ENCODE measurements at regions not wholly inside any gene's neighbourhood (a gene's known extent, or its start where the extent isn't known, plus 50 kb on each side); places are given as distances from the start of the nearest gene placed in this dataset.
A peak's percentile ranks its signal among the peaks of the same experiment; 100 is the strongest.
"Not testable (repeated sequence)": the region's sequence is repeated elsewhere in the genome, so short reads cannot be mapped to it uniquely, and the experiment has no call there.

DNA sequence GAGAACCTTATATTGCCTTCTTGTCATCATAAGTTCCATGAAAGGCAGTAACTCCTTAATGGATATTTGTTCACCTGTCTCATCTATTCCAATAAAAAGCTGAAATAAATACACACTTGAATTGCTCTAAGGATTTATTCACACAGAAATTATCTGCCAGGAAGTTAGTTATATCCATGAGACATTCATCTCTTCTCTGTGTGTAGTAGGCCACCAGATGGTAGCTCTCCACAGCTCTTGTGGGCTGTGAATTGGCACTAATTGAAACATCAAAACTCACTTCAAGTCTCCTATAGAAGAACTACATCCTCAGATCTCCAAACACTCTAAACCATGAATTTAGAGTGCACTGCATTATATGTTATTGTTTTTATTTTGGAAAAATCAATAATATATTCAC is 189.6 kb downstream of the DSC3 start:
- no peak overlapping the region for H3K4me3 ChIP-seq (ENCODE audit: low read length)
- no peak for DNase-seq (ENCODE audit: low read depth)
- TF ChIP-seq, protein P1, sequence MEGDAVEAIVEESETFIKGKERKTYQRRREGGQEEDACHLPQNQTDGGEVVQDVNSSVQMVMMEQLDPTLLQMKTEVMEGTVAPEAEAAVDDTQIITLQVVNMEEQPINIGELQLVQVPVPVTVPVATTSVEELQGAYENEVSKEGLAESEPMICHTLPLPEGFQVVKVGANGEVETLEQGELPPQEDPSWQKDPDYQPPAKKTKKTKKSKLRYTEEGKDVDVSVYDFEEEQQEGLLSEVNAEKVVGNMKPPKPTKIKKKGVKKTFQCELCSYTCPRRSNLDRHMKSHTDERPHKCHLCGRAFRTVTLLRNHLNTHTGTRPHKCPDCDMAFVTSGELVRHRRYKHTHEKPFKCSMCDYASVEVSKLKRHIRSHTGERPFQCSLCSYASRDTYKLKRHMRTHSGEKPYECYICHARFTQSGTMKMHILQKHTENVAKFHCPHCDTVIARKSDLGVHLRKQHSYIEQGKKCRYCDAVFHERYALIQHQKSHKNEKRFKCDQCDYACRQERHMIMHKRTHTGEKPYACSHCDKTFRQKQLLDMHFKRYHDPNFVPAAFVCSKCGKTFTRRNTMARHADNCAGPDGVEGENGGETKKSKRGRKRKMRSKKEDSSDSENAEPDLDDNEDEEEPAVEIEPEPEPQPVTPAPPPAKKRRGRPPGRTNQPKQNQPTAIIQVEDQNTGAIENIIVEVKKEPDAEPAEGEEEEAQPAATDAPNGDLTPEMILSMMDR (IDR thresholded peaks at IDR 0.05; ENCODE audit: insufficient read depth, low read depth, low read length, missing control alignments): no peak

DNA sequence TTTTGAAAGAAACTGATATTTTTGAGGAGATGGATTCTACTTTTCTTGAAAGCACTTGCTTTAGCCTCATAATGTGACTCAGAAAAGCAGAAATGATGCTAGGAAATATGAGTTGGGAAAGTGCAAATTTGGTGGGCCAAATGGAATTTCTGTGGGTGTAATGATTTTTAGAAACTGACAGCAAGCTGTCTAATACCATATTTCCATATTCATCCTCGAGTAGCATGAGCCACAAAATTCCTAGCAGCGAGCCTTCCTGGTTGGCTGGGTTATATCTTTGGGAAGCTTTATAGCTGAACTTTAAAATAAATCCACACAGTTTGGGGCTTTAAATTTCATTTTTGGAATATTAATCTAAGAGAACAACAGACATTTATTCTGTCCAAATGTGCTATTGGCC is 190.0 kb downstream of the DSC3 start:
- TF ChIP-seq, protein P1 (IDR thresholded peaks at IDR 0.05; ENCODE audit: insufficient read depth, low read depth, low read length, missing control alignments): no peak
- H3K4me3 ChIP-seq (ENCODE audit: low read length): no peak overlapping the region
- no peak for DNase-seq (ENCODE audit: low read depth)

GRCh38 chr18:30839056-30839561 is 203.4 kb downstream of the DSC3 start:
- not testable (repeated sequence) for DNase-seq (ENCODE audit: low read depth); H3K4me3 ChIP-seq (ENCODE audit: low read length)

- peak; percentile 52 for DNase-seq (ENCODE audit: low read depth)
- H3K4me3 ChIP-seq (ENCODE audit: low read length): no peak overlapping the region
- TF ChIP-seq, protein P1 (IDR thresholded peaks at IDR 0.05; ENCODE audit: insufficient read depth, low read depth, low read length, missing control alignments): no peak
These were observed 213.8 kb downstream of the DSC3 start for GRCh38 chr18:30828700-30829099.

DNA sequence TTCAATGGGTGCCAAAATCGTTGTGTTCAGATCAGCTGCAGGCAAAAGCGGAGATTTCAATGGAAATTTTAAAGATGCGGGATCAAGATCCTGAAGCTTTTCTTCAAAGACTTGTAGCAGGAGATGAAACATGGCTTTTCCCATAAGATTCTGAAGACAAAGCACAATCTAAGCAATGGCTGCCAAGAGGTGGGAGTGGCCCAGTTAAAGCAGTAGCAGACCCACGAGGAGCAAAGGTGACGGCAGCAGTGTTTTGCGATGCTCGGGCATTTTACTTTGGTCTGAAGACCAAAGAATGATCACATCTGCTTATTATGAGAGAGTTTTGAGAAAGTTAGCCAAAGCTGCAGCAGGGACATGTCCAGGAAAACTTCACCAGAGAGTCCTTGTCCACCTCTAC is 222.9 kb downstream of the DSC3 start:
- TF ChIP-seq, protein P1 (IDR thresholded peaks at IDR 0.05; ENCODE audit: insufficient read depth, low read depth, low read length, missing control alignments): no peak
- no peak overlapping the region for H3K4me3 ChIP-seq (ENCODE audit: low read length)
- no peak for DNase-seq (ENCODE audit: low read depth)

DNA sequence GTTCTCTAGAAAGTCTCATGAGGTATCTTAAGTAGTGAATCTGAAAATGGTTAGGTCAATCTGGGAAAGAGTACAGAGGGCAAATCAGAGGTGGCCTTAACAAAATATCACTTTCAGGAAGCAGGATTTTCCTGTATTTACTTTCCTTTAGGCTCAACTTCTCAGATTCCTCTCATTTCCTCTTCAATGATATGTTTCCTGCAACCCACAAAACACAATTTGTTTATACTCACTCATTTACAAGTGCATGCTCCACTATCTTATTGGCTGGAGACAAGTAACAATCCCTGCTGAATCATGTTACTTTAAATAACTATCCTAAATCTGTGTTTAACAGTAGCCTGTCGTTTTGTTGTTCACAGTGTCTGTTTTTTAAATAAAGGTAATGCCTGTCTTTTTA is 228.1 kb downstream of the DSC3 start:
- TF ChIP-seq, protein P1 (IDR thresholded peaks at IDR 0.05; ENCODE audit: insufficient read depth, low read depth, low read length, missing control alignments): no peak
- H3K4me3 ChIP-seq (ENCODE audit: low read length): no peak overlapping the region
- no peak for DNase-seq (ENCODE audit: low read depth)

GRCh38 chr18:30811580-30811979 is 231.0 kb downstream of the DSC3 start:
- DNase-seq (ENCODE audit: low read depth): no peak
- H3K4me3 ChIP-seq (ENCODE audit: low read length): no peak overlapping the region
- TF ChIP-seq, protein P1 (IDR thresholded peaks at IDR 0.05; ENCODE audit: insufficient read depth, low read depth, low read length, missing control alignments): no peak
